ENCODE measurements at regions not wholly inside any gene's neighbourhood (a gene's known extent, or its start where the extent isn't known, plus 50 kb on each side); places are given as distances from the start of the nearest gene placed in this dataset.

DNA sequence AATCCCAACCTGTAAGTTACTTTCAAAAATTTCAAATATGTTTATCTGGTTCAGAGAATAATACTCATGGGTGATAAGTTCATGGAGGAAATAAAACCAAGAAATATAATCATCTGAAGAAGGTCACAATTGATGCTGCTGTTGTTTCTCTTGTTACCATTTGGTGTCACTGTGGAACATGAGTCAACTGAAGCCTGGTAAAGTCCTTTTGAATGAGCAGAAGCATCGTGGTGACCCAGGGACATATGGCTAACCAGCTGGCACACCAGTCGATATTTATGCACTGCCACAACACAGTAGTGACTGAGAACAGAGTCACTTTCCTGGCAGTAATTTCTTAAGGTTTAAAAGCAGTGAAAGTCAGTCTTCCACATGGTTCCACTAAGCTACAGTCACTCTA lies 612.9 kb upstream of the TLE4 start:
- intact Hi-C loops (cut with micrococcal nuclease): no loop called here

DNA sequence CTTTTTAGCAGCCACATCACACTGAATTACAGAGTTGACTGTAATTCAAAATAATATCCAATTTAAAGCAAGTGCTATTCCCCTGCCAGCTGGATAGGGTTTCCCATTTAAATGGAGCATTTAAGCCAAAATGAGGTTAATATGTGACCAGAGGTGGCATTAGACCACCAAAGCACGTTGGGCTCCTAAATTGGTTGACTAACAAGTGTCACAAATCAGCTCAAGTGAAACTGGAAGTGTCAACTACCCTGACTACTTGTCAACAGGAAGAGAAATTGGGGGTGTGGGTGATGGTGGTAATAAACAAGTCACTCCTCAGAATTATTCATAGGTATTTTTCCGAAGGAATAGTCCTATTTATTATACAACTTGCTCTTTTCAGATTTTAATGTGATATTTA lies 609.6 kb upstream of the TLE4 start:
- ATAC-seq: no peak
- DNase-seq: no peak
- Histone ChIP-seq H3K36me3 (ENCODE audit: control insufficient read depth, insufficient read depth, low read length) (no peaks in the 10 kb centered on the region), H3K4me3 (ENCODE audit: low read length) (no peak overlapping the region), H3K4me1 (ENCODE audit: control insufficient read depth, insufficient read depth, low read length) (no peaks in the 10 kb centered on the region), H3K9me3 (ENCODE audit: control insufficient read depth, insufficient read depth, low read length) (no peaks in the 10 kb centered on the region), H3K27me3 (ENCODE audit: control insufficient read depth, insufficient read depth, low read length) (no peaks in the 10 kb centered on the region), H3K27ac (ENCODE audit: low read length) (no peak overlapping the region)
- TF ChIP-seq, protein P1, sequence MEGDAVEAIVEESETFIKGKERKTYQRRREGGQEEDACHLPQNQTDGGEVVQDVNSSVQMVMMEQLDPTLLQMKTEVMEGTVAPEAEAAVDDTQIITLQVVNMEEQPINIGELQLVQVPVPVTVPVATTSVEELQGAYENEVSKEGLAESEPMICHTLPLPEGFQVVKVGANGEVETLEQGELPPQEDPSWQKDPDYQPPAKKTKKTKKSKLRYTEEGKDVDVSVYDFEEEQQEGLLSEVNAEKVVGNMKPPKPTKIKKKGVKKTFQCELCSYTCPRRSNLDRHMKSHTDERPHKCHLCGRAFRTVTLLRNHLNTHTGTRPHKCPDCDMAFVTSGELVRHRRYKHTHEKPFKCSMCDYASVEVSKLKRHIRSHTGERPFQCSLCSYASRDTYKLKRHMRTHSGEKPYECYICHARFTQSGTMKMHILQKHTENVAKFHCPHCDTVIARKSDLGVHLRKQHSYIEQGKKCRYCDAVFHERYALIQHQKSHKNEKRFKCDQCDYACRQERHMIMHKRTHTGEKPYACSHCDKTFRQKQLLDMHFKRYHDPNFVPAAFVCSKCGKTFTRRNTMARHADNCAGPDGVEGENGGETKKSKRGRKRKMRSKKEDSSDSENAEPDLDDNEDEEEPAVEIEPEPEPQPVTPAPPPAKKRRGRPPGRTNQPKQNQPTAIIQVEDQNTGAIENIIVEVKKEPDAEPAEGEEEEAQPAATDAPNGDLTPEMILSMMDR (IDR thresholded peaks at IDR 0.05): no peak
- intact Hi-C loops (cut with micrococcal nuclease): no loop called here
- peaks cover 8% of the 10 kb centered on the region for H3K36me3 Mint-ChIP-seq
- no peaks in the 10 kb centered on the region for H3K4me1 Mint-ChIP-seq
- H3K27ac Mint-ChIP-seq: no peak overlapping the region
- H3K4me3 Mint-ChIP-seq: no peak overlapping the region
- peaks cover 2 to 3% of the 10 kb centered on the region in 2 donors for H3K9me3 Mint-ChIP-seq
- no peaks in the 10 kb centered on the region for H3K27me3 Mint-ChIP-seq (ENCODE audit: low read depth in 2 of 2)
- 44% methylated on average over 1 of the region's 2 CpGs for WGBS (ENCODE audit: insufficient coverage)

More for the DNA sequence above, 612.9 kb upstream of the TLE4 start:
- Histone ChIP-seq H3K27ac (ENCODE audit: low read length) (no peak overlapping the region), H3K9me3 (ENCODE audit: control insufficient read depth, insufficient read depth, low read length) (no peaks in the 10 kb centered on the region), H3K27me3 (ENCODE audit: control insufficient read depth, insufficient read depth, low read length) (no peaks in the 10 kb centered on the region), H3K4me1 (ENCODE audit: control insufficient read depth, insufficient read depth, low read length) (no peaks in the 10 kb centered on the region), H3K36me3 (ENCODE audit: control insufficient read depth, insufficient read depth, low read length) (no peaks in the 10 kb centered on the region), H3K4me3 (ENCODE audit: low read length) (no peak overlapping the region)
- no peak for ATAC-seq
- WGBS (ENCODE audit: insufficient coverage): 71% methylated on average over 2 of the region's 2 CpGs
- Mint-ChIP-seq H3K36me3 (peaks cover 8% of the 10 kb centered on the region), H3K27ac (no peak overlapping the region), H3K9me3 (peaks cover 3 to 9% of the 10 kb centered on the region in 2 donors), H3K27me3 (ENCODE audit: low read depth in 2 of 2) (no peaks in the 10 kb centered on the region), H3K4me3 (no peak overlapping the region), H3K4me1 (no peaks in the 10 kb centered on the region)
- DNase-seq: no peak
- TF ChIP-seq, protein P1 (IDR thresholded peaks at IDR 0.05): no peak

DNA sequence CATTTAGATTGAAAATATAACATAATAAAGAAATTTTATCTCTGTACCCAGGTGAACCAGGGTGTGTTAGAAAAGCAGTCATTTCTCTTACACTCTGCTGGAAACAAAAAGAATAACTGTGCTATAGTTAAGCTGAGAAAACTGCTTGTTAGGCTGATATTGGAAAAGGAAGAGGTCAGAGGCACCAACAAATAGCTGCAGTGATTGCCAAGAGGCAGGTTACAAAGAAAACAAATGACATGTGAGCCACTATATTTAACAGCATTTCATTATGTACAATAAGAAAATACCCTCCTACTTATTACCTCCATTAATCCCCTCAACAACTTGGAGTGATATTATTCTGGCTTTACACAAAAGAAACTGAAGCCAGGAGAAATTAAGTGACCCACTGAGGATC lies 607.9 kb upstream of the TLE4 start:
- Mint-ChIP-seq H3K9me3 (peaks cover 0 to 2% of the 10 kb centered on the region in 2 donors), H3K27me3 (ENCODE audit: low read depth in 2 of 2) (no peaks in the 10 kb centered on the region), H3K36me3 (peaks cover 1% of the 10 kb centered on the region), H3K4me1 (no peaks in the 10 kb centered on the region), H3K4me3 (no peak overlapping the region), H3K27ac (no peak overlapping the region)
- intact Hi-C loops (cut with micrococcal nuclease): no loop called here
- Histone ChIP-seq H3K4me3 (ENCODE audit: low read length) (no peak overlapping the region), H3K36me3 (ENCODE audit: control insufficient read depth, insufficient read depth, low read length) (no peaks in the 10 kb centered on the region), H3K9me3 (ENCODE audit: control insufficient read depth, insufficient read depth, low read length) (no peaks in the 10 kb centered on the region), H3K27ac (ENCODE audit: low read length) (no peak overlapping the region), H3K27me3 (ENCODE audit: control insufficient read depth, insufficient read depth, low read length) (no peaks in the 10 kb centered on the region), H3K4me1 (ENCODE audit: control insufficient read depth, insufficient read depth, low read length) (no peaks in the 10 kb centered on the region)
- ATAC-seq: no peak
- no peak for DNase-seq
- TF ChIP-seq, protein P1 (IDR thresholded peaks at IDR 0.05): no peak

DNA sequence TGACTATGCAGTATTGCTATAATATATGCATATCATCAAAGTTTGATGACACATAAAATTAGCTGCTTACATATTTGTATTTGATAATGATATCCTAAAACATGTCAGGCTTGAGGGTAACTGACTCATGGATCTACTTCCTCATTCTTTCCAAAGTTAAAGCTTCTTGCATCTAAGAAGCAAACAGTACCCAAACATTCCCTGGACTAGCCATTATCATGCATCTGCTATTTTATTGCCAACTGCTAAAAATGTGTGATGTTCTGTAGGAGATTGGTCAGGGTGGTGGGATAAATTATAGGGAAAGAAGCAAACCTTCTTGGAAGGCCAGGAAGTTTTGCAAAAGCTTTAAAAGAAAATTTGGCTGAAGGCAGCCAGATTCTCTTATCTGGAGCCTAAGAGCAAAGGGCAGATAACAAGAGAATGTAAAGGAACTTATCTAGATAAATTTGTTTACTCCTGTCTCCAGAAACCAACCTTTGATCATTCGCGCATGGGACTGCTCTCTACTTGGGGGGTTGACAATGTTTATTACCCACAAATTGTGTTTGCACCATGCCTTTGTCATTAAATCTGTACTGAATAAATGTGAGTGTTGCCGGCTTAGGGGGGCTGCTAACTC lies 604.1 kb upstream of the TLE4 start:
- ATAC-seq (no peak), DNase-seq (no peak)
- Mint-ChIP-seq H3K36me3 (no peaks in the 10 kb centered on the region), H3K4me1 (no peaks in the 10 kb centered on the region), H3K4me3 (no peak overlapping the region), H3K27ac (no peak overlapping the region), H3K27me3 (ENCODE audit: low read depth in 2 of 2) (no peaks in the 10 kb centered on the region), H3K9me3 (peaks cover 0 to 2% of the 10 kb centered on the region in 2 donors)
- Histone ChIP-seq H3K4me1 (ENCODE audit: control insufficient read depth, insufficient read depth, low read length) (no peaks in the 10 kb centered on the region), H3K9me3 (ENCODE audit: control insufficient read depth, insufficient read depth, low read length) (no peaks in the 10 kb centered on the region), H3K27me3 (ENCODE audit: control insufficient read depth, insufficient read depth, low read length) (no peaks in the 10 kb centered on the region), H3K36me3 (ENCODE audit: control insufficient read depth, insufficient read depth, low read length) (no peaks in the 10 kb centered on the region), H3K4me3 (ENCODE audit: low read length) (no peak overlapping the region), H3K27ac (ENCODE audit: low read length) (no peak overlapping the region)
- WGBS (ENCODE audit: insufficient coverage): 100% methylated on average over 3 of the region's 3 CpGs
- intact Hi-C loops (cut with micrococcal nuclease): no loop called here
- TF ChIP-seq, protein P1 (IDR thresholded peaks at IDR 0.05): no peak
